A673 (cell line): ENCODE measurements at regions not wholly inside any gene's neighbourhood (a gene's known extent, or its start where the extent isn't known, plus 50 kb on each side); places are given as distances from the start of the nearest gene placed in this dataset.

ENCODE experiments used
- BruUV-seq: library from RNA; stranded (reverse); fragments of 400-500 nt; replicated peaks from 2 replicates; lab custom pipeline; 2021; lab: Mats Ljungman, UMichigan
- CTCF ChIA-PET: fragments of 300-600 bp; sonication (Branson Sonifier 250); formaldehyde crosslinking; loops from one replicate; lab custom pipeline; 2022; ENCODE audit warnings: antibody characterized with exemption; lab: Charles Lee
- POLR2A ChIA-PET: fragments of 300-600 bp; sonication (Branson Sonifier 250); formaldehyde crosslinking; loops from one replicate; lab custom pipeline; 2022; ENCODE audit warnings: antibody characterized with exemption; ENCODE audit not compliant: low non-redundant PET; lab: Charles Lee
- DNase-seq: peaks from one replicate; pipeline ENCODE4 v3.0.0-alpha.2; 2015; ENCODE audit warnings: low spot score
- H3K27ac ChIP-seq: fragments of 200-600 bp; sonication (generic); 2 replicates; pipeline ENCODE4 v1.5.1; 2016; ENCODE audit warnings: mixed run types, low read depth, mild to moderate bottlenecking, mixed read lengths, antibody characterized with exemption, low read length; ENCODE audit not compliant: poor library complexity, severe bottlenecking
- H3K27me3 ChIP-seq: fragments of 200-600 bp; sonication (generic); replicated peaks from 2 replicates; pipeline ENCODE4 v1.6.1; 2017; ENCODE audit warnings: mixed run types, low read depth, mild to moderate bottlenecking, mixed read lengths, antibody characterized with exemption, low read length; ENCODE audit not compliant: insufficient read depth, poor library complexity
- H3K36me3 ChIP-seq: fragments of 200-600 bp; sonication (generic); 2 replicates; pipeline ENCODE4 v1.6.1; 2016; ENCODE audit warnings: mixed run types, mild to moderate bottlenecking, mixed read lengths, antibody characterized with exemption, low read length; ENCODE audit not compliant: insufficient read depth, poor library complexity, severe bottlenecking
- H3K4me1 ChIP-seq: fragments of 200-600 bp; sonication (generic); 2 replicates; pipeline ENCODE4 v1.6.1; 2017; ENCODE audit warnings: mixed run types, mild to moderate bottlenecking, mixed read lengths, antibody characterized with exemption, low read length; ENCODE audit not compliant: insufficient read depth, poor library complexity, severe bottlenecking
- H3K4me3 ChIP-seq: fragments of 200-600 bp; sonication (generic); 2 replicates; pipeline ENCODE4 v1.5.1; 2016; ENCODE audit warnings: low read depth, mixed run types, mild to moderate bottlenecking, mixed read lengths, low read length; ENCODE audit not compliant: poor library complexity, severe bottlenecking
- H3K9me3 ChIP-seq: fragments of 200-600 bp; sonication (generic); 2 replicates; pipeline ENCODE4 v1.6.1; 2016; ENCODE audit warnings: mixed run types, low read depth, mild to moderate bottlenecking, mixed read lengths, antibody characterized with exemption, low read length; ENCODE audit not compliant: poor library complexity, severe bottlenecking
- EZH2 ChIP-seq: fragments of 200-600 bp; sonication (generic); IDR thresholded peaks from 2 replicates; pipeline ENCODE4 v1.6.1; 2017; ENCODE audit warnings: borderline replicate concordance, low read depth, mild to moderate bottlenecking, mixed read lengths, antibody characterized with exemption, low read length; ENCODE audit not compliant: poor library complexity, severe bottlenecking
- intact Hi-C: fragments of 100-400 bp; cut with micrococcal nuclease; formaldehyde crosslinking; loops from one replicate; pipeline ENCODE4 v1.10.0; 2022; ENCODE audit not compliant: unreplicated experiment
- TF ChIP-seq, protein P1 (sequence below): fragments of 300-800, 200-600 bp; sonication (generic); conservative IDR thresholded peaks from 2 replicates; pipeline ENCODE4 v1.5.1; 2017; ENCODE audit warnings: low read depth, mild to moderate bottlenecking, antibody characterized with exemption, low read length, moderate library complexity, mixed read lengths

DNA sequence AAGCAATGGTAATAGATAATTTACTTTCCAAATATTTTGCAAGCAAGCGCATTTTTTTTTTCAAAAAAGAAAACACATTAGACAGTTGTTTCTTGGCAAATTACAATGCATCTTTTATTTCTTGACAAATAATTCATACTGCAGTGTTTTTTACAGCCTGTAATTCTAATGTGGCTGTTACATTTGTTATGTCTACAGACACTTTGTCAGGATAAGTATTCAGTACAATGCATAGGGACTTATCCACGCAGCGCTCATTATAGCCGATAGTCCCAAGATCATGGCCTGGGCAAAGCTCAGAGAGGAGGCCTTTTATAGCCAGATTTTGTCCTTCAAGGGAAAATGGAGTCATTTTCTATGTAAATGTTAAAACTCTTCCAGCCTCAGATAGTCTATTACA, 123.0 kb upstream of the FANCL start:
- TF ChIP-seq EZH2, result no peak
- TF ChIP-seq, protein P1, sequence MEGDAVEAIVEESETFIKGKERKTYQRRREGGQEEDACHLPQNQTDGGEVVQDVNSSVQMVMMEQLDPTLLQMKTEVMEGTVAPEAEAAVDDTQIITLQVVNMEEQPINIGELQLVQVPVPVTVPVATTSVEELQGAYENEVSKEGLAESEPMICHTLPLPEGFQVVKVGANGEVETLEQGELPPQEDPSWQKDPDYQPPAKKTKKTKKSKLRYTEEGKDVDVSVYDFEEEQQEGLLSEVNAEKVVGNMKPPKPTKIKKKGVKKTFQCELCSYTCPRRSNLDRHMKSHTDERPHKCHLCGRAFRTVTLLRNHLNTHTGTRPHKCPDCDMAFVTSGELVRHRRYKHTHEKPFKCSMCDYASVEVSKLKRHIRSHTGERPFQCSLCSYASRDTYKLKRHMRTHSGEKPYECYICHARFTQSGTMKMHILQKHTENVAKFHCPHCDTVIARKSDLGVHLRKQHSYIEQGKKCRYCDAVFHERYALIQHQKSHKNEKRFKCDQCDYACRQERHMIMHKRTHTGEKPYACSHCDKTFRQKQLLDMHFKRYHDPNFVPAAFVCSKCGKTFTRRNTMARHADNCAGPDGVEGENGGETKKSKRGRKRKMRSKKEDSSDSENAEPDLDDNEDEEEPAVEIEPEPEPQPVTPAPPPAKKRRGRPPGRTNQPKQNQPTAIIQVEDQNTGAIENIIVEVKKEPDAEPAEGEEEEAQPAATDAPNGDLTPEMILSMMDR, result no peak
- no peak overlapping the region for H3K4me3 ChIP-seq
- POLR2A ChIA-PET, result no interaction called here
- intact Hi-C loops, result no loop called here
- H3K9me3 ChIP-seq, result no peaks in the 10 kb centered on the region
- DNase-seq, result no peak
- H3K4me1 ChIP-seq, result no peaks in the 10 kb centered on the region
- H3K36me3 ChIP-seq, result no peaks in the 10 kb centered on the region
- no peaks in the 10 kb centered on the region for H3K27me3 ChIP-seq
- no peak overlapping the region for H3K27ac ChIP-seq
- BruUV-seq, result no TSS peak
- CTCF ChIA-PET, result no interaction called here

DNA sequence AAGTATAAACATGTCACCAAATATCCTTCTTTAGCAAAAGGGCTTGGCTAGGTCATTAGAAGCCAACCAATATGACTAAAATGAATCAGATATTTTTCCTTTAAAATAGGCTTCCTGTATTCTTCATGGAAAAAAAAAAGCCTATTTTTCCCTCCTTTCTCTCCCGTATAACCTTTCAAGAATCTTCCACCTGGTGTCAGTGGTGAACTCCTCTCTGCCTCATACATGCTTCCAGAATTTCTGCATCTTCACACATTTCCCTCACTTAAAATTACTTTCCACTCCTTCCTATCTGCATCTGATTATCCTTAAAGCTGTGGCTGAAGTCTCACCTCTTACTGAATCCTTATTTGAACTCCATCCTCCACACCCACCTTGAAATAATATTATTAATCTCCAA, 116.9 kb upstream of the FANCL start:
- ChIA-PET POLR2A (no interaction called here), CTCF (interaction anchor here (0.6 kb wide), 1 partner anchor 450 kb away, joined by 3 read pairs; no protein-coding TSS in a partner anchor)

DNA sequence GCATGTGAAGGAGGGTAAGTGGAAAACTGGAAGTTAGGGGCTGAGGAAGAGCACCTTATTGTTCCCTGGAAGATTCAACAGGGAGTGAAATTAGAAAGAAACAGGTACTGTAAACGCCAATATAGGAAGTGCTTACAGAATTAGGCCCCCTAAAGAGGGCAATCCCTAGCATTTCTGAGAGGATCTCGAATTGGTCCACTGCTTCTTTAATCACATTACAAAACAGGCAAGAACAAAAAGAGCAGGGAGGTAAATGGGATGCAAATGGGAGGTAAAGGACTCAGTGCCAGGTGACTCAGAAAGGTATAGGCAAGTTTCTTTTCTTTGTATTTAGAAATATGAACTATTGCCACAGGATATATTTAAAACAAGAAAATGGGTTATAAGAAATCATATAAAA, 116.4 kb upstream of the FANCL start:
- H3K27me3 ChIP-seq, result peaks cover under 1% of the 10 kb centered on the region

More for the DNA sequence above, 116.9 kb upstream of the FANCL start:
- Histone ChIP-seq H3K4me1 (no peaks in the 10 kb centered on the region), H3K36me3 (no peaks in the 10 kb centered on the region), H3K9me3 (no peaks in the 10 kb centered on the region), H3K4me3 (no peak overlapping the region), H3K27ac (no peak overlapping the region), H3K27me3 (no peaks in the 10 kb centered on the region)
- intact Hi-C loops, result loop anchor here (10.0 kb wide), 1 partner anchor 453 kb away; no protein-coding TSS in a partner anchor
- no peak for DNase-seq
- no TSS peak for BruUV-seq
- TF ChIP-seq, protein P1, result no peak
- TF ChIP-seq EZH2, result no peak

More for the DNA sequence above, 116.4 kb upstream of the FANCL start:
- Histone ChIP-seq H3K9me3 (no peaks in the 10 kb centered on the region), H3K4me1 (no peaks in the 10 kb centered on the region), H3K4me3 (no peak overlapping the region), H3K36me3 (no peaks in the 10 kb centered on the region), H3K27ac (no peak overlapping the region)
- POLR2A ChIA-PET, result no interaction called here
- intact Hi-C loops, result loop anchor here (10.0 kb wide), 1 partner anchor 453 kb away; no protein-coding TSS in a partner anchor
- TF ChIP-seq, protein P1, result no peak
- no peak for TF ChIP-seq EZH2
- CTCF ChIA-PET, result interaction anchor here (0.6 kb wide), 1 partner anchor 449 kb away, joined by 3 read pairs; no protein-coding TSS in a partner anchor
- DNase-seq, result no peak
- BruUV-seq, result no TSS peak
